SU-DHL-6 (cell line): ENCODE measurements at regions not wholly inside any gene's neighbourhood (a gene's known extent, or its start where the extent isn't known, plus 50 kb on each side); places are given as distances from the start of the nearest gene placed in this dataset.

Experiments
- EZH2phosphoT487 ChIP-seq: fragments of 200-600 bp; sonication (generic), shearing (Covaris generic); conservative IDR thresholded peaks from 2 replicates; pipeline ENCODE4 v1.6.1; 2018; ENCODE audit warnings: mild to moderate bottlenecking, antibody characterized with exemption, low read length, moderate library complexity, mixed read lengths
- TF ChIP-seq, protein P1 (sequence below): fragments of 200-600 bp; sonication (generic); IDR thresholded peaks from one replicate; pipeline ENCODE4 v1.5.1; 2017; ENCODE audit warnings: antibody characterized with exemption, mild to moderate bottlenecking, low read length, moderate library complexity; ENCODE audit not compliant: insufficient read depth, poor library complexity, severe bottlenecking

DNA sequence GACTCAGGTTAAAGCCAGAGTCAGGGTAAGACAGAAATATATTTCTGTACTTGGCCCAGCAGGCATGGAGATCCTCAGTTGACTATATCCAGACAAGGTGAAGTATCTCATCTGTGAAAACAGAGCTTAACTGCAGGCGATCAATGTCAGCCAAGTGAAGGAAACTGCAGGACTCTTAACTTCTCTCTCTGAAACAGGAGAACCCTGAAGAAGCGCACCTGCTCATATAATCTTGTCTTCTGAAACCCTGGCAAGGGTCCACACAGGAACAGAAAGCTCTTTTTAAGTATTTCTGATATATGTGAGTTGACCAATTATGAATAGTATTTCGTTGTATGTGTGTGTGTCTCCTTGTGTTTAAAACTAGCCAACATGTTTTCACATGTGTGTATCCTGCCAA lies 504.8 kb upstream of the SLITRK5 start:
- TF ChIP-seq, protein P1, sequence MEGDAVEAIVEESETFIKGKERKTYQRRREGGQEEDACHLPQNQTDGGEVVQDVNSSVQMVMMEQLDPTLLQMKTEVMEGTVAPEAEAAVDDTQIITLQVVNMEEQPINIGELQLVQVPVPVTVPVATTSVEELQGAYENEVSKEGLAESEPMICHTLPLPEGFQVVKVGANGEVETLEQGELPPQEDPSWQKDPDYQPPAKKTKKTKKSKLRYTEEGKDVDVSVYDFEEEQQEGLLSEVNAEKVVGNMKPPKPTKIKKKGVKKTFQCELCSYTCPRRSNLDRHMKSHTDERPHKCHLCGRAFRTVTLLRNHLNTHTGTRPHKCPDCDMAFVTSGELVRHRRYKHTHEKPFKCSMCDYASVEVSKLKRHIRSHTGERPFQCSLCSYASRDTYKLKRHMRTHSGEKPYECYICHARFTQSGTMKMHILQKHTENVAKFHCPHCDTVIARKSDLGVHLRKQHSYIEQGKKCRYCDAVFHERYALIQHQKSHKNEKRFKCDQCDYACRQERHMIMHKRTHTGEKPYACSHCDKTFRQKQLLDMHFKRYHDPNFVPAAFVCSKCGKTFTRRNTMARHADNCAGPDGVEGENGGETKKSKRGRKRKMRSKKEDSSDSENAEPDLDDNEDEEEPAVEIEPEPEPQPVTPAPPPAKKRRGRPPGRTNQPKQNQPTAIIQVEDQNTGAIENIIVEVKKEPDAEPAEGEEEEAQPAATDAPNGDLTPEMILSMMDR: no peak
- no peak for TF ChIP-seq EZH2phosphoT487
